D341Med (cell line): ENCODE measurements at regions not wholly inside any gene's neighbourhood (a gene's known extent, or its start where the extent isn't known, plus 50 kb on each side); places are given as distances from the start of the nearest gene placed in this dataset.
"Not testable (repeated sequence)": the region's sequence is repeated elsewhere in the genome, so short reads cannot be mapped to it uniquely, and the experiment has no call there.

Source experiments
- DNase-seq: peaks from one replicate; pipeline ENCODE4 v3.0.0; 2012; ENCODE audit warnings: low spot score

- DNase-seq: no peak
These were observed 210.3 kb upstream of the ETAA1 start for GRCh38 chr2:67186871-67187270.

GRCh38 chr2:67195327-67195726 lies 201.8 kb upstream of the ETAA1 start:
- not testable (repeated sequence) for DNase-seq

- DNase-seq: no peak
These were observed 195.6 kb upstream of the ETAA1 start for GRCh38 chr2:67201521-67201920.

- no peak for DNase-seq
These were observed 192.8 kb upstream of the ETAA1 start for GRCh38 chr2:67204349-67204748.

- DNase-seq: no peak
These were observed 188.1 kb upstream of the ETAA1 start for GRCh38 chr2:67208887-67209500.

GRCh38 chr2:67210430-67210829 lies 186.7 kb upstream of the ETAA1 start:
- no peak for DNase-seq

- no peak for DNase-seq
These were observed 184.9 kb upstream of the ETAA1 start for GRCh38 chr2:67212203-67212602.

- DNase-seq: no peak
These were observed 183.9 kb upstream of the ETAA1 start for GRCh38 chr2:67213270-67213670.

- DNase-seq: no peak
These were observed 183.3 kb upstream of the ETAA1 start for GRCh38 chr2:67213677-67214402.

GRCh38 chr2:67214585-67215185 lies 182.4 kb upstream of the ETAA1 start:
- no peak for DNase-seq

- peak; percentile 74 for DNase-seq
These were observed 181.7 kb upstream of the ETAA1 start for GRCh38 chr2:67215214-67216055.

GRCh38 chr2:67216103-67216502 lies 181.0 kb upstream of the ETAA1 start:
- no peak for DNase-seq

GRCh38 chr2:67216881-67217280 lies 180.3 kb upstream of the ETAA1 start:
- peak; percentile 41 for DNase-seq

GRCh38 chr2:67217398-67217797 lies 179.7 kb upstream of the ETAA1 start:
- DNase-seq: no peak

- DNase-seq: no peak
These were observed 179.1 kb upstream of the ETAA1 start for GRCh38 chr2:67218056-67218455.

GRCh38 chr2:67219651-67220050 lies 177.5 kb upstream of the ETAA1 start:
- no peak for DNase-seq

GRCh38 chr2:67221266-67221665 lies 175.9 kb upstream of the ETAA1 start:
- no peak for DNase-seq

- no peak for DNase-seq
These were observed 171.7 kb upstream of the ETAA1 start for GRCh38 chr2:67225287-67225973.

- DNase-seq: no peak
These were observed 167.4 kb upstream of the ETAA1 start for GRCh38 chr2:67229706-67230105.

GRCh38 chr2:67232936-67233335 lies 164.2 kb upstream of the ETAA1 start:
- no peak for DNase-seq

GRCh38 chr2:67234440-67234839 lies 162.7 kb upstream of the ETAA1 start:
- peak; percentile 27 for DNase-seq

- DNase-seq: no peak
These were observed 159.8 kb upstream of the ETAA1 start for GRCh38 chr2:67237288-67237687.
